ENCODE measurements at regions not wholly inside any gene's neighbourhood (a gene's known extent, or its start where the extent isn't known, plus 50 kb on each side); places are given as distances from the start of the nearest gene placed in this dataset.

DNA sequence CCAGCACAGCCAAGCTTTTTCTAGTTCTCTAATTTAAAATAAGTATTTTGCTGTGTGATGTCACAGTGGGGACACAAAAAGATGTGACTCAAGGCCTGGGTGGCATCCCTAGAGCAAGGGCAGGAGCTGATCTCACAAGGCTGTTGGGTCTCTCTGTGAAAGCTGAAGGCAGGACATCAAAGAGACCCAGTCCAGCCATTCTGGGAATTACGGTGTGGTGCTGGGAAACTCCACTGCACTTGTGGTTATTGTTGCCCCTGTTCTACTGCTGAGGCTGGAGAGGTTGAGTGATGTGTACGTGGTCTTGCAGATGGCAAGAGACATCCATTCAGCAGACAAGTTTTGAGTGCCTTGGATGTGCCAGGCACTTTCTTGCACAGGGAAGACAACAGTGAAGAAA, 352.9 kb downstream of the CYRIA start:
- intact Hi-C loops (cut with DNase I) = no loop called here
- Histone ChIP-seq H3K9me3 (no peaks in the 10 kb centered on the region), H3K27me3 (no peaks in the 10 kb centered on the region), H3K27ac (no peak overlapping the region), H3K36me3 (no peaks in the 10 kb centered on the region), H3K4me3 (no peak overlapping the region), H3K4me1 (no peaks in the 10 kb centered on the region)
- TF ChIP-seq POLR2AphosphoS5 (IDR thresholded peaks at IDR 0.05) = no peak
- TF ChIP-seq POLR2A (IDR thresholded peaks at IDR 0.05) = no peak
- no peak for TF ChIP-seq EP300 (IDR thresholded peaks at IDR 0.05)
- TF ChIP-seq, protein P1, sequence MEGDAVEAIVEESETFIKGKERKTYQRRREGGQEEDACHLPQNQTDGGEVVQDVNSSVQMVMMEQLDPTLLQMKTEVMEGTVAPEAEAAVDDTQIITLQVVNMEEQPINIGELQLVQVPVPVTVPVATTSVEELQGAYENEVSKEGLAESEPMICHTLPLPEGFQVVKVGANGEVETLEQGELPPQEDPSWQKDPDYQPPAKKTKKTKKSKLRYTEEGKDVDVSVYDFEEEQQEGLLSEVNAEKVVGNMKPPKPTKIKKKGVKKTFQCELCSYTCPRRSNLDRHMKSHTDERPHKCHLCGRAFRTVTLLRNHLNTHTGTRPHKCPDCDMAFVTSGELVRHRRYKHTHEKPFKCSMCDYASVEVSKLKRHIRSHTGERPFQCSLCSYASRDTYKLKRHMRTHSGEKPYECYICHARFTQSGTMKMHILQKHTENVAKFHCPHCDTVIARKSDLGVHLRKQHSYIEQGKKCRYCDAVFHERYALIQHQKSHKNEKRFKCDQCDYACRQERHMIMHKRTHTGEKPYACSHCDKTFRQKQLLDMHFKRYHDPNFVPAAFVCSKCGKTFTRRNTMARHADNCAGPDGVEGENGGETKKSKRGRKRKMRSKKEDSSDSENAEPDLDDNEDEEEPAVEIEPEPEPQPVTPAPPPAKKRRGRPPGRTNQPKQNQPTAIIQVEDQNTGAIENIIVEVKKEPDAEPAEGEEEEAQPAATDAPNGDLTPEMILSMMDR (IDR thresholded peaks at IDR 0.05) = no peak
- 92 to 93% methylated on average over 2 of the region's 2 CpGs for WGBS, 2 donors
- no peak for DNase-seq

DNA sequence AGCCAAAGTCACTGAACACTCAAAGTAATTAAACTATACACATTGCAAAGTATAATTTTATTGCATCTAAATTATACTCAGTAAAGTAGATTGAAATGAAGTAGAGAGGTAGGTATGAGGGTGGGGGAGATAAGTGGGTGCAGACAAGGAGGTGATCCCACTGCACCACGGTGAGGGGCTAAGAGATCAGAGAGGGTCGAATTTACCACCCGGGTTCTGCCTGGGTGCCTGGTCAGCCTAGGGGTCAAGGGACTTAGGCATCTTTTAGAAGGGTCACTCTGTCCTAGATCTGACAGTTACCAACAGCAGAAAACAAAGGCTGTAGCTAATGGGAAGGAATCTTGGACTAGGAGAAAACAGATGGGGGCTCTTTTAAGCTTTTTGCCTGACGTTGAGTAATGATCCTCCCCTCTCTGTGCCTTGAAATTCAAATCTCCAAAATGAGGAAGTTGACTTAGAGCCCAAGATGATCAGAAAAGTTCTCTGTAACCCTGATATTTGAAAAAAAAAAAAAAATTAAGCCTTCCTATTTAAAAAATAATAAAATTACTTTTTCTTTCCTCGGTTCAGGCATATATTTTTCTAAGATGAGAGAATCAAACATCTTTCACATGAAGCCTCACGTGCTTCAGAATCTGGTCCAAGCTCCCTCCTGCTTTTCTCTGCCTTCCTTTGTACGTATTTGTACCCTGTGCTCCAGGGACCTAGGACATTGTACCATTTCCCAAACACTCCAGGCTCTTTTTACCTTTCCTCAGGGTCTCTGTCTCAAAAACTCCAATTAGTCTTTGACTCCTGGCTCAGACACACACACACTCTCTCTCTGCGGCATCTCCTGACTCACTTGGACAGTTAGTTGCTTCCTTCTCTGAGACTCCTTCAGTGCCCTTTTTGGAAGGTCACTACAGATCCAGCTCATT, 353.9 kb downstream of the CYRIA start:
- no peak overlapping the region for H3K4me3 ChIP-seq
- WGBS, 2 donors = 60 to 69% methylated on average over 8 of the region's 8 CpGs
- TF ChIP-seq EP300 (IDR thresholded peaks at IDR 0.05) (no peak), POLR2A (IDR thresholded peaks at IDR 0.05) (no peak), POLR2AphosphoS5 (IDR thresholded peaks at IDR 0.05) (no peak)
- TF ChIP-seq, protein P1 (IDR thresholded peaks at IDR 0.05) = no peak
- H3K36me3 ChIP-seq = no peaks in the 10 kb centered on the region
- H3K27ac ChIP-seq = no peak overlapping the region
- no peaks in the 10 kb centered on the region for H3K9me3 ChIP-seq
- no peaks in the 10 kb centered on the region for H3K4me1 ChIP-seq
- intact Hi-C loops (cut with DNase I) = no loop called here
- H3K27me3 ChIP-seq = no peaks in the 10 kb centered on the region
- DNase-seq = no peak

DNA sequence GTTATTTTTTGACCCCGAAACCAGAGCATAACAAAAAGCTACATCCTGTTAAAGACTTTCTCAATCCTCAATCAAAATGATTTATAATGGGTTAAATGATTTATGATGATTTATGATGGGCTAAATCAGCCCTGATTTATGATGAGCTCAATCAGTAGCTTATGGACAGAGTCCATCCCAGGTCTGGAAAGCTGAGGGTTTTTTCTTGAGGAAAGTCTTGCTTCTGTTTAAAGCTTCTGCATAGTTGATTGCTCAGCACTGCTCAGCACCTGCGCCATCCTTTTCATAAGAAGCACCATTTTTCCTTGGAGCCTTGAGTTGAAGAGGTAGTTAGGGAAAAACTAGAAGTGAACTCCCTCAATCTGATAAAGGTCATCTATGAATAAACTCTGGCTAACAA, 356.8 kb downstream of the CYRIA start:
- Histone ChIP-seq H3K27ac (no peak overlapping the region), H3K36me3 (no peaks in the 10 kb centered on the region), H3K27me3 (no peaks in the 10 kb centered on the region), H3K4me3 (no peak overlapping the region), H3K9me3 (no peaks in the 10 kb centered on the region), H3K4me1 (no peaks in the 10 kb centered on the region)
- DNase-seq = no peak
- intact Hi-C loops (cut with DNase I) = no loop called here
- WGBS, 2 donors = 91 to 96% methylated on average over 2 of the region's 2 CpGs
- TF ChIP-seq, protein P1 (IDR thresholded peaks at IDR 0.05) = no peak
- TF ChIP-seq EP300 (IDR thresholded peaks at IDR 0.05) (no peak), POLR2A (IDR thresholded peaks at IDR 0.05) (no peak)

DNA sequence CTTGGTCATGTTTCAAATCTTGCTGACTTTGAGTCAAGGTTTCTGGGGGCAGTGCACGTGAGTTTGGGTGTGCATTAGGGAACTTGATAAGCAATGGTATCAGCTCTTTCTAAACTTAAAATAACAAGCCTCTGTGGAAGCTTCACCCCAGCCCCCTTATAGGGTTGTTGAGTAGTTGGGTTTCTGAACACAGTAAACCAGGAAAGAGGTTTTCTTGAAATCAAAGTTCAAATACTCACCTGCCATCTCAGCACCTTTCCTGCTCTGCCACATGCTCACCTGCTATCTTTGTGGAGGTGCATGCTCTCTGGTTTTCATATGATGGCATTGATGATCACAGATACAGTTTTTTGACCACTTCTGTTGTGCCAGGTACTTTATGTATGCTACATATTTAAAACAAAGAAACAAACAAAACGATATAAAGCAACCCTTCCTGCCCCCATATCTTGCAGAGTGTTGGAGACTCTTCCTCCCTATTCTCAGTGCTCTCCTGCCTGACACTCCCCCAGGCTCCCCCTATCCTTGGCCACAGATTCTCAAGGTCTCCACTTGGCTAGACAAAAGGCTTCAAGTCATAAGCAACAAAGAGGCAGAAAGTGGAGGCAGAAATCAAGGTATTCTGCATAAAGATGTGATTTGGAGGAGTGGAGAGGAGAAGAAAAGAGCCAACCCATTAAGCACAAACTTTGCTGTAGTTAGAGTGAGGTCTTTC, 360.6 kb downstream of the CYRIA start:
- H3K4me1 ChIP-seq = no peaks in the 10 kb centered on the region
- TF ChIP-seq, protein P1 (IDR thresholded peaks at IDR 0.05) = no peak
- H3K36me3 ChIP-seq = no peaks in the 10 kb centered on the region
- H3K27ac ChIP-seq = no peak overlapping the region
- DNase-seq = no peak
- intact Hi-C loops (cut with DNase I) = no loop called here
- H3K27me3 ChIP-seq = no peaks in the 10 kb centered on the region
- no peak overlapping the region for H3K4me3 ChIP-seq
- WGBS, 2 donors = 59 to 72% methylated on average over 2 of the region's 2 CpGs
- peaks cover 0 to 4% (median 0%) of the 10 kb centered on the region in 4 donors for H3K9me3 ChIP-seq

Data from sigmoid colon (tissue), 6 donors.